Progenitor cell of endocrine pancreas (in vitro differentiated cells): ENCODE measurements at regions not wholly inside any gene's neighbourhood (a gene's known extent, or its start where the extent isn't known, plus 50 kb on each side); places are given as distances from the start of the nearest gene placed in this dataset.

Experiments used
- DNase-seq: peaks from one replicate; pipeline ENCODE4 v3.0.0; 2021; ENCODE audit warnings: low spot score; ENCODE audit not compliant: unreplicated experiment
- H3K27ac Mint-ChIP-seq: 2 replicates; pipeline ENCODE4 v1.8.0; 2021; ENCODE audit warnings: mild to moderate bottlenecking, moderate library complexity, mixed read lengths
- H3K27me3 Mint-ChIP-seq: 2 replicates; pipeline ENCODE4 v1.8.0; 2021; ENCODE audit warnings: mixed read lengths
- H3K36me3 Mint-ChIP-seq: 2 replicates; pipeline ENCODE4 v1.8.0; 2022; ENCODE audit warnings: mixed read lengths; ENCODE audit not compliant: insufficient read depth
- H3K4me1 Mint-ChIP-seq: 2 replicates; pipeline ENCODE4 v1.8.0; 2021; ENCODE audit warnings: low read depth, mixed read lengths
- H3K4me3 Mint-ChIP-seq: 2 replicates; pipeline ENCODE4 v1.8.0; 2021; ENCODE audit warnings: low read depth, mild to moderate bottlenecking, moderate library complexity, mixed read lengths
- H3K9me3 Mint-ChIP-seq: 2 replicates; pipeline ENCODE4 v1.8.0; 2021; ENCODE audit warnings: low read depth, mixed read lengths
- TF ChIP-seq, protein P1 (sequence below): fragments of 200-600 bp; sonication (generic); IDR thresholded peaks from one replicate; pipeline ENCODE4 v1.5.0; 2021; ENCODE audit warnings: antibody characterized with exemption, mild to moderate bottlenecking; ENCODE audit not compliant: unreplicated experiment

DNA sequence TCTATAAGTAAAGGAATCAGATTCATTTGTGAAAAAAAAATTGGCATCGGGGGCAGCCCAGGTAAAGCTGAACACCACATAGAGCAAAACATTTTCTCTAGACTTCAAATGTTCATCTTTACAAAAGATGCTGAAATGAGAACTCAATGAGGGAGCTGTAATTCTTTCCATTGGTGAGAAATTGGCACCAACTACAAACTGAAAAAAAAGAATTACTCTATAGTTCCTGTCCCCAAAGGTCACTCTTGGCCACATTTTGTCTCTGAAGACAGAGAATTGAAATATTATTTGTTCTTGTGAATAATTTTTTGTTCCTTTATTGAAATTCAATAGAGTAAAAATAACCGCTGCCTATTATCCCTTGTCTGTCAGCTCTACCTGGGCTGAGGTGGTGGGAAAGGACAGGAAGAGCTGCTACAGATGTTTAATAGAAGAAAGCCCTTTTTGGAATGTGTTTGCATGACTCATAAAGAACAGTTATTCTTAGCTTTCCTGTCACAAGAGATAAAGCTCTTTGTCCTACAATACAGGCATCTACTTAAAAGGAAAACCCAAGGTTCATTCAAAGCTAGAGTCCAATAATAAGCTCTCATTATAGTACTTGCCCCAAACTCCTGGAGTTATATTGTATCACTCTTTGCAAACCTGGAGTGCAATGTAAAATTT lies 380.1 kb upstream of the KITLG start:
- Mint-ChIP-seq H3K9me3 (peaks cover 3% of the 10 kb centered on the region), H3K4me1 (peaks cover 34% of the 10 kb centered on the region), H3K27ac (no peak overlapping the region), H3K36me3 (no peaks in the 10 kb centered on the region), H3K27me3 (no peaks in the 10 kb centered on the region), H3K4me3 (no peak overlapping the region)
- no peak for DNase-seq
- TF ChIP-seq, protein P1, sequence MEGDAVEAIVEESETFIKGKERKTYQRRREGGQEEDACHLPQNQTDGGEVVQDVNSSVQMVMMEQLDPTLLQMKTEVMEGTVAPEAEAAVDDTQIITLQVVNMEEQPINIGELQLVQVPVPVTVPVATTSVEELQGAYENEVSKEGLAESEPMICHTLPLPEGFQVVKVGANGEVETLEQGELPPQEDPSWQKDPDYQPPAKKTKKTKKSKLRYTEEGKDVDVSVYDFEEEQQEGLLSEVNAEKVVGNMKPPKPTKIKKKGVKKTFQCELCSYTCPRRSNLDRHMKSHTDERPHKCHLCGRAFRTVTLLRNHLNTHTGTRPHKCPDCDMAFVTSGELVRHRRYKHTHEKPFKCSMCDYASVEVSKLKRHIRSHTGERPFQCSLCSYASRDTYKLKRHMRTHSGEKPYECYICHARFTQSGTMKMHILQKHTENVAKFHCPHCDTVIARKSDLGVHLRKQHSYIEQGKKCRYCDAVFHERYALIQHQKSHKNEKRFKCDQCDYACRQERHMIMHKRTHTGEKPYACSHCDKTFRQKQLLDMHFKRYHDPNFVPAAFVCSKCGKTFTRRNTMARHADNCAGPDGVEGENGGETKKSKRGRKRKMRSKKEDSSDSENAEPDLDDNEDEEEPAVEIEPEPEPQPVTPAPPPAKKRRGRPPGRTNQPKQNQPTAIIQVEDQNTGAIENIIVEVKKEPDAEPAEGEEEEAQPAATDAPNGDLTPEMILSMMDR, result no peak

DNA sequence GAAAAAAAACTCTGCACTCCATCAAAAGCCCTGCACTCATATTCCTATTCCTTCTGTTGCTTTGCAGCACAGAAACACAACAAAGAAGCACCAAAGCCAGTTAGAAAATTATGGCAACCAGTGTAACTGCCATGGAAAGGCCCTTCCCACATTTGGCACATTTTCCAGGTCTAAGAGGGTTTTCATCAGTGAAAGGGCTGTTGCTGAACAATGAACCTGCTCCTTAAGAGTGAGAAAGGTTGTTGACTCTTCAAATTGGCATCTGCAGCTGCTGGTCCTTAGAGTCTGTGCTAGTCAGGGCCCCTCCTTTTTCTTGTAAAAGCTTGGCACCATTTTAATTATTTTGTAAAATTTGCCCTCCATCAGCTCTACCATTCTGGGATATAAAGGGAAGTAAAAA lies 378.7 kb upstream of the KITLG start:
- TF ChIP-seq, protein P1, result no peak
- Mint-ChIP-seq H3K4me3 (no peak overlapping the region), H3K36me3 (no peaks in the 10 kb centered on the region), H3K27ac (no peak overlapping the region), H3K27me3 (peaks cover 1% of the 10 kb centered on the region), H3K9me3 (peaks cover 3% of the 10 kb centered on the region), H3K4me1 (peaks cover 40% of the 10 kb centered on the region)
- DNase-seq, result no peak

DNA sequence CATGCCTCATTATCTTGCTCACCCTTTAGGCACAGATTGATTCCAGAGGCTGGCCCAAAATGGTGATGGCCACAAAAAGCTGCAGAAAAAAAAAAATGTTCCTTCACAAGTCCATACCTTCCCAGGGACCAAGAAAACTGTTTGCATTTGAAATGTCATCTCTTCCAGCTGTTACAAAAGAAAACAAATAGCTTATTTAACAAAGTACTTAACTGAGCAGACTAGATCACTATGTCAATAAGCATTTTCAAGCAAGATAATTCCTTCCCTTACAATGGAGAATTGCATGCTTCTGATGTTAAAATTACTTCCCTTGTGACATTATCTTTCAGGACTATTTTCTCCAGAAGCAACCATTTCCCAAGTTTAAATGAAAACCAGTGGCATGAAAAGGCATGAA lies 377.9 kb upstream of the KITLG start:
- DNase-seq, result no peak
- Mint-ChIP-seq H3K27ac (no peak overlapping the region), H3K4me1 (peaks cover 40% of the 10 kb centered on the region), H3K9me3 (peaks cover under 1% of the 10 kb centered on the region), H3K36me3 (no peaks in the 10 kb centered on the region), H3K4me3 (no peak overlapping the region), H3K27me3 (peaks cover 5% of the 10 kb centered on the region)
- TF ChIP-seq, protein P1, result no peak

DNA sequence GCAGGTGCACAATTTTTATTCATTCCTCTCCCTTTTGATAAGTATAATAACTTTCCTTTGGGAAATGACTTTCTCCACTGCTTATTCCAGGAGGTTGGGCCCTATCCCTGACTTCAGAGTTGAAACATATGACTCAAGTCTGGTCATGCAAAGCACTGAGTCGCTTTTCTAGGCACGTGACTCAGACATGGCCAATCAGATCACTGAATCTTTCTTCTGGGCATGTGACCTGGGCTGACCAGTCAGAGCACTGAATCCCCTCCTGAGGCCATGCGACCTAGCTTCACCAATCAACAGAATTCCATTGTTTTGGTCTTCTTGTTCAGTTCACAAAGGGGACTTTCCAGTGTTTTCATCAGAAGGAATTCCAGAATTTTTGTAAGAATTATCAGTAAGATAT lies 377.1 kb upstream of the KITLG start:
- Mint-ChIP-seq H3K27ac (no peak overlapping the region), H3K4me1 (peaks cover 40% of the 10 kb centered on the region), H3K9me3 (no peaks in the 10 kb centered on the region), H3K36me3 (no peaks in the 10 kb centered on the region), H3K4me3 (no peak overlapping the region), H3K27me3 (peaks cover 7% of the 10 kb centered on the region)
- TF ChIP-seq, protein P1, result no peak
- no peak for DNase-seq

DNA sequence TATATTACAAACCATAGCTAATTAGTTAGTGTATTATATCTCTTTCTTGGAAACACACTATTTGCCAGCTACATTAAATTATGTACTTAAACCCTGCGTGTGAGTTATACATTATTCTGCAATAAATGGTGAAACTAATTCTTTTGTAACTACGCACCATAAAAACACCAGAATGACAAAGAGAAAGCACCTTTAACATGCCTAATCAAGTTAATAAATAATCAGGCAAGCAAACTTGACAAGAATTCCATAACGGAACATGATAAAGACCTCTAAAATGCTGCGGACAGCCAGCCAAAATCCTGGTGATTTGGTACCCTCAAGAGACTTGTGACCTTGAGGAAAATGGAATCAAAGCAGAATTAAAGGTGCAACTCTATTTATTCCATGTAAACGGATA lies 375.3 kb upstream of the KITLG start:
- Mint-ChIP-seq H3K27me3 (peaks cover 8% of the 10 kb centered on the region), H3K36me3 (no peaks in the 10 kb centered on the region), H3K4me1 (peaks cover 44% of the 10 kb centered on the region), H3K9me3 (no peaks in the 10 kb centered on the region), H3K4me3 (no peak overlapping the region), H3K27ac (no peak overlapping the region)
- TF ChIP-seq, protein P1, result no peak
- DNase-seq, result no peak
